ENCODE measurements at regions not wholly inside any gene's neighbourhood (a gene's known extent, or its start where the extent isn't known, plus 50 kb on each side); places are given as distances from the start of the nearest gene placed in this dataset.
"Not testable (repeated sequence)": the region's sequence is repeated elsewhere in the genome, so short reads cannot be mapped to it uniquely, and the experiment has no call there.

DNA sequence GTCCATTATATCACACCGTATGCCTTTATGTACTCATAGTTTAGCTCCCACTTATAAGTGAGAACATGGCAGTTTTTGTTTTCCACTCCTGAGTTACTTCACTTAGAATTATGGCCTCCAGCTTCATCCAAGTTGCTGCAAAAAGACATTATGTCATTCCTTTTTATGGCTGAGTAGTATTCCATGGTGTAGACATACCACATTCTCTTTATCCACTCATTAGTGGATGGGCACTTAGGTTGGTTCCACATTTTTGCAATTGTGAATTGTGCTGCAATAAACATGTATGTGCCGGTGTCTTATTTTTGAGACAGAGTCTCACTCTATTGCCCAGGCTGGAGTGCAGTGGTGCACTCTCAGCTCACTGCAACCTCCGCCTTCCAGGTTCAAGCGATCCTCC lies 74.1 kb upstream of the IQSEC1 start:
- DNase-seq: no peak

DNA sequence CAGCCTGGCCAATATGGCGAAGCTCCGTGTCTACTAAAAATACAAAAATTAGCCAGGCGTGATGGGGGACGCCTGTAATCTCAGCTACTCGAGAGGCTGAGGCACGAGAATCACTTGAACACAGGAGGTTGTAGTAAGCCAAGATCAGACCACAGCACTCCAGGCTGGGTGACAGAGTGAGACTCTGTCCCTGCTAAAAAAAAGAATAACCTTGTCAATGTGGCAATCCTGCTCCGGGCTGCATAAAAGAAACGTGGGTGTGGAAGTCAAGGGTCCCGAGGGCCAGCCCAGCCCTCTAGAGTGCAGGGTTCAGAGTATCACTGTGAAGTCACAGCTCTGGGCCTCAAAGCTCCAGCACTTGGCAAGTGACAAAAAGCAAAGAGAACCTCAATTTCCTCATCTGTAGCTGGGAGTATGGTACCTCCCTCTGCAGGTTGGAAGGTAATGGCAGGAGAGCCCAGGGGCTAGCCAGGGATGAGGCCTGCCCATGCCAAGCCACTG lies 73.5 kb upstream of the IQSEC1 start:
- no peak for DNase-seq

DNA sequence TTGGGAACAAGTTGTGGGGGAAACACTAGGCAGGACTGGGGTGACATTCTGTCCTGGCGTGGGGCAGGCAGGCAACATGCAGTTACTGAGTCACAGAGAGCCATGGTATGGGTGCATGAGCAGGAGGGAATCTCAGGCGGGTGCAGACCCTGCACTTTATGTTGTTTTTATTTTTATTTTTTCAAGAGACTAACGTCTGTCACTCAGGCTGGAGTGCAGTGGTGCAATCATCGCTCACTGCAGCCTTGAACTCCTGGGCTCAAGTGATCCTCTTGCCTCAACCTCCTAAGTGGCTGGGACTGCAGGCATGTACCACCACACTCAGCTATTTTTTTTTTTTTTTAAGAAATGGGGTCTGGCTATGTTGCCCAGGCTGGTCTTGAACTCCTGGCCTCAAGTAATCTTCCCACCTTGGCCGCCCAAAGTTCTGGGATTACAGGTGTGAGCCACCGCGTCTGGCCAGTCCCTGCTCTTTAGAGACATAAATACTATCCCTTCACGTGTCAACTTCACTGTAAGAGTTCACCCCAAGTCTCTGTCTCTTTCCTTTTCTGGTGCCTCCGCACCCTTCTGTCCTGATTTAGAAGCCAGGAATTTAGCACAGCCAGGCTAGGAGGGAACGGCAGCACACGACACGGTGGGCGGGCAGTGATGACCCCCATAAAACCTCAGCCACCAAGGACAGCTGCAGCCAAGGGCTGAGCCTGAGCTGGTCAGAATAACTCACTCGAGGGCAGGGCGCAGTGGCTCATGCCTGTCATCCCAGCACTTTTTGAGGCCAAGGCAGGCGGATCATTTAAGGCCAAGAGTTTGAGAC lies 72.8 kb upstream of the IQSEC1 start:
- no peak for DNase-seq

DNA sequence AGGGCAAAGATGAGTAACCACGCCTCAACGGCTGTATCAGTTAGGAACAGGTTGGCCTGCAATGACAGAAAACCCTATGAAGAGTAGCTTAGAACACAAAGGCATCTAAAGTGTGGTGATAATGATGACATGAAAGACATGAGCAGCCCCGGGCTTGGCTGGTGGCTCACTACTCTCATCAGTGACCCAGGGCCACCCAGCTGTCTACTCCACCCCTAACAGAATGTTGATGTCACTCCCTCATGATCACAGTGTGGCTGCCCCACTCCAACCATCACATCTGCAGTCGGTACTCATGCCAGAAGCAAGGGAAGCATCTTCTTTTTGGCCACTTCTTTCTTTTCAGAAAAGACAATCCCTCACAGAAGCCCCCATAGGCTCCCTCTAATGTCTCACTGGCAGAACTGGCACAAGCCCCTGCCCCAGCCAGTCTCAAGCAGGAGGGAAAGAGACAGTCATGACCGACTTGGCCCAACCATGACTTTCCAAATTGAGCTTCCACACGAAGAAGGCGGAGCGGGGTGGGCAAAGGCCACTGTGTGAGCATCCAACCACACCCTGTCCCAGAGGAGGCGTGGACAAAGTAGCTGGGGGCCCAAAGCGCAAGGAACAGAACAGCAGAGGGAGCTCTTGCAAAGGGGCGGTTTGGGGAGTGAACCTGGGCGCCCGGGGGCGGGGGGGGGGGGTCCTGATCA lies 72.0 kb upstream of the IQSEC1 start:
- no peak for DNase-seq

DNA sequence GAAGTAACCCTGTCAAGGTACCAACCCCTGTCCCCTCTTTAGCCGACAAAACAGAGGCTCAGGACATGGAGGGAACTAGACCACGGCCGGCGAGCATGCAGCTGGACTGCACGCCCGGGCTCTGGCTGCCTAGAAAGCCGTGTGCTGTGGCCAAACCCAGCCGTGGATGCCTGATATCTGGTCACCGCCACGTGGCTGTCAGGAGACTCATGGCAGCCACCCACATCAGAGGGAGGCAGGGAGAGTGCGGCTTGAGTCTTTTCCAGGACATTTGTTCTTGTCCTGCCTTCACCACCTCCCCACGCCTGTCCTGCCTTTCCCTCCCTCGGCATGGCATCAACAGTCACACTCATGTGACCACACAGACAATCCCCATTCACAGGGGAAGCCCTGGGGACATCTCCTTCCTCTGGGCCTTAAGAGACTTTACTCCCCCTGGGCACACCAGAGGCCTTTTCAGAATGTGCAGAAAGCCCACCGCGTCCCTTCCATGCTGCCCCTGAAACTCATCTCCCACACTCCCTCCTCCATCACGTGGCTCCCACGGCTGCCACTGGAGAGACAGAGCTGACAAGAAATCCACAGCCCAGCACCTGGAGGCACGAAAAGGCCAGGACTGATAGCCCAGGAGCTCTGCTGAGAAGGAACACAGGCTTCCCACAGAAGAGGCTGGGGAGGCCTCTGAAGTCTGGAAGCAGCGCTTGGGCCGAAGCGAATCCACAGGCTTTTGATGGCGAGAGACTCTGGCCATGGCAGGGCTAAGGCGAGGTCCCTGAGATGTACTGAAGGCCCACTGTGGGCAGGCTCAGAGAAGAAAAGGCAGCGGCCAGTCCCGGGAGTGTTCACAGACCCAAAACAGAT lies 71.2 kb upstream of the IQSEC1 start:
- no peak for DNase-seq

DNA sequence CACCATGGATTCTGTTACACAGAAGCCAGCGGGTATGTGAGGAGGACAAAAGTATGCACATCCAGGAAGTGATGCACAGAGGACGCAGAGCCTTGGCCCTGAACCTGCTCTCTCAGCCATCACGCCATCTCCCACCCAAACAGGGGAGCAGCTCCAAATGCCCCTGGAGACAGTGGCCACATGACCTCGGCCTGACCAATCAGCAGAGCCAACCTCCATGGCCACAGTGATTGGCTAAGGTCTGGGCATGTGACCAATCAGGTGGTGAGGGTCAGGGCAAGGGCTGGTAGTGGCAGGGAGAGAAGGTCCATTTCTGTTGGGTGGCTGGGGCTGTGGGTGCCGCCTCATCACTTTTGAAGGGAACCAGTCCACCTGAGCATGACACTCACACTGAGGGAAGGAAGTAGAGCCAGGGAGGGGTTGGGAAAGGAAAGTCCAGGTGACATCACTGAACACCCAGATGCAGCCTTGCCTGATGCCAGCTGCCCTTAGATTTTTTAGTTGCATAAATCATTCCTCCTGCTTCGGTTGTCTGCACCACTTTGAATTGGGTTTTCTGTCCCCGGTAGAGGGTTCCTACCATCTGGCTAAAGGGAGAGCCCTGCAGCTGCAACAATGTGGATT lies 70.3 kb upstream of the IQSEC1 start:
- DNase-seq: no peak

DNA sequence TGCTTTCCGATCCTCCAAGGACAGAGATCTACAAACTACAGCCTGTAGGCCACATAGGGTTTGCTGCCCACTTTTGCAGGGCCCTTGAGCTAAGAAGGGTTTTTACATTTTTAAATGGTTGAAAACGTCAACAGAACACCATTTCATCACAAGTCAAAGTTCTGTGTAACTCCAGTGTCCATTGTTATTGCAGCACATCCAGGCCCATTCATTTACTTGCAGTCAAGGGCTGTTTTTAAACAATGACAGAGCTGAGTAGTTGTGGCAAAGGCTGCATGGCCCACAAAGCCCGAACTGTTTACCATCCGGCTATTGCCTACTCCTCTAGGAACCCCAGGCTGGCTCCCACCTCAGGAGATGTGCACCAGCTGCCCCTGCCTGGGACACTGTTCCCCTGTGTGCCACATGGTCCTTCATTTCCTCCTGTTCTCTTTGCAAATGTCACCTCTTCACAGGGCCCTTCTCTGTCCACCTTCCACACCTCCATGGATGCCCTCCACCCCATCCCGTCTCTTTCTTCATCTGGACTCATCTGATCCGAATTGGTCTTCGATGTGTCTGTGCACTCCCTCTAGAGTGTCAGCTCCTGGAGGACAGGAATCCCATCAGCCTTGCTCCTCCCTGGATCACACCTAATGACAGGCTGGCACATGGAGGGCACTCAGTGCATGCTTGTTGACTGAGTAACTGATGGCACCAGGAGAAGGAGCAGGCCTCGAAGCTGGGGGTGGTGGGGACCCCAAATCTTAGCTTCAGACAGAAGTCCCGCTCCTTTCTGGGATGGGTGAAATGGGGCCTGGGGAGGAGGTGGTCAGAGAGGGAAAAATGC lies 69.5 kb upstream of the IQSEC1 start:
- DNase-seq: no peak

DNA sequence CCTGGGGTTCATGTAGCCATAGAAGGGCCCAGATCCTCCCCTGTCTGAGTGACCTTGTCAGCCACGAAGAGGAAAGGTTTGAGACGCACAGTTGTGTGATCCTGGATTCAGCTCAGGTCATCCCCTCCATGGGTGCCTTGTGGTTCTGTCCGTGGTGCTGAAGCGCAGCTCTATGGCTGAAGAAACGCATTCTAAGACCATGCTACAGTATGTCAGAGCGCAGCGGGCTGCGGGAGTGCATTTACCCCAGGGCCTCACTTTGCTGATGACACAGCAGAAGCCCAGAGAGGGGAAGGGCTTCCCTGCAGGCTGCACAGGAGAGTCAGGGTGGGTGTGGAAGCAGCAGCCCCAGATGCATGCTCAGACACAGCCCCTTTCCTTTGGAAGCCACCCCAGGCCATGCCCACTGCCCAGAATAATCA lies 68.8 kb upstream of the IQSEC1 start:
- peak; percentile 64 for DNase-seq

DNA sequence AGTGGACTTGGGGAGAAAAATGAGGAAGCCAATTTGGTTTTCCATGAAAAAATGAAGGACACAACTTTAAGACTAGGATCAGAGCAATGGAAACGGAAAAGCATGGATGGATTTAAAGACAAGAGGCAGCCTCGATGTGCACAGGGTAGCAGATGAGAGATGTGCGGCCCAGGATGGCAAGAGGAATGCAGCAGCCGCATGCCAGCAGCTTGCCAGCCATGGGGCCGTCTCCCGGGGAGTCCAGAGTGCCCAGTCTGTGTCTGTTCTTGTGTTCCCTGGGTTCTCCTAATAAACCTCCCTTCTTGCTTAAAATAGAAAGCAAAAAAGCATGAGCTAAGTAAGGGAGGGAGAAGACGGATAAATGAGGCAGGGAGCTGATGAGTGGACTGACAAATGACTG lies 68.0 kb upstream of the IQSEC1 start:
- no peak for DNase-seq

DNA sequence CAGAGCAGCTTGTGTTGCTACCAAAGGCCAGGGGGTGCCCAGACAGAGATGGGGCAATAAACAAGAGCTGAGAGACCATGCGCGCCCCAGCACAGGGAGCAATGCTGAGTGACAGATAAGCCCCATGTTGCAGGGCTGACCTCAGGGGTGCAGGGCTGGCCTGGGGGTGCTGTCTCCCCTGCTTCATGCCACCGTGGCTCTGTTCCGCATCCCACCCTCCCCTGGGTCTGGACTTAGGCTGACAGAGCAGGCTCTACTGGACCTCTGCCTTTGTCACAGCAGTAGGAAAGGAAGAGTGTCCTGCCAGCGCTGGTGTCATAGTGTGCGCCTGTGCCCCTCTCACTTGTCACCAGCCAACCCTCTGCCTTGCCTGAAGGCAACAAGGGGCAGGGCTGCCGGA lies 67.4 kb upstream of the IQSEC1 start:
- DNase-seq: no peak

DNA sequence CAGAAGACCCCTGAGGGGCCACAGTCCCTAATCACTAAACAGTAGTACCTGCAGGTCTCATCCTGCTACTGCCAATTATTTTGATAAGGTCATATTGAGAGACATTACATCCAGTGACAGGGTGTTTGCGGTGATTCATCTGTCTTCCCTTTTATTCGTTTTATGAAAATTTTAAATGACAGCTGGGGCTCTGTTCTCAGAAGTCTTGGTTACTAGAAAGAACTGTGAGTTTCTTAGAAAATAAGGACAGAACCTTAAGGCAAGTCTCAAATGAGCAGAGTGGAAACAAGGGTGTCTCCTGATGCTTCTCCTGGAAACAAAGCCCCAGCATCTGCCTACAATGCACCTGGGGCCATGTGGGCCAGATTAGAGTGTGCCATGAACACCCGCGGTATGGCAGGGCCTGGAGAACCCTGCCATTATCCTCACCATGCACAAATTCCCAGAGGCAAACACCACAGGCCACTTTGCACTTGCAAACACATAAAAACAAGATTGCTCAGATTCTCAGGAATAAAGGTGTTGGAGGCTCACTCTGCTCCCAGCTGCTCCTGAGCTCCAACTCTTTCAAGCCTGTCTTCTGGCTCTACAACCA lies 66.3 kb upstream of the IQSEC1 start:
- DNase-seq: no peak

DNA sequence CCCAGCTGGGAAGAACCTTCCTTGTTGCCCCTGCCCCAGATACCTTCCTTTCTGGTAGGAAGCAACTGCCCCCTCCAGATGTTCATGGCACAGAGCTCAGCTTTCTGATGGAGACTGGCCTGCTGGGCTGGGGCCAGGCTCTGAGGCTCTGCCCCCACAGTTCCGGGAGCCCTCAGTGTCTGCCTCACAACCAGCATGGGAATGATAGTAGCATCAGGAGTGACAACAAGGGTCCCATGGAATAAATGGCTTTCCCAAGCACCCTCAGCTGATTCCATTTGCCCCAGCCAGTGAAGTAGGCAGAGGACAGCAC lies 65.6 kb upstream of the IQSEC1 start:
- DNase-seq: no peak

DNA sequence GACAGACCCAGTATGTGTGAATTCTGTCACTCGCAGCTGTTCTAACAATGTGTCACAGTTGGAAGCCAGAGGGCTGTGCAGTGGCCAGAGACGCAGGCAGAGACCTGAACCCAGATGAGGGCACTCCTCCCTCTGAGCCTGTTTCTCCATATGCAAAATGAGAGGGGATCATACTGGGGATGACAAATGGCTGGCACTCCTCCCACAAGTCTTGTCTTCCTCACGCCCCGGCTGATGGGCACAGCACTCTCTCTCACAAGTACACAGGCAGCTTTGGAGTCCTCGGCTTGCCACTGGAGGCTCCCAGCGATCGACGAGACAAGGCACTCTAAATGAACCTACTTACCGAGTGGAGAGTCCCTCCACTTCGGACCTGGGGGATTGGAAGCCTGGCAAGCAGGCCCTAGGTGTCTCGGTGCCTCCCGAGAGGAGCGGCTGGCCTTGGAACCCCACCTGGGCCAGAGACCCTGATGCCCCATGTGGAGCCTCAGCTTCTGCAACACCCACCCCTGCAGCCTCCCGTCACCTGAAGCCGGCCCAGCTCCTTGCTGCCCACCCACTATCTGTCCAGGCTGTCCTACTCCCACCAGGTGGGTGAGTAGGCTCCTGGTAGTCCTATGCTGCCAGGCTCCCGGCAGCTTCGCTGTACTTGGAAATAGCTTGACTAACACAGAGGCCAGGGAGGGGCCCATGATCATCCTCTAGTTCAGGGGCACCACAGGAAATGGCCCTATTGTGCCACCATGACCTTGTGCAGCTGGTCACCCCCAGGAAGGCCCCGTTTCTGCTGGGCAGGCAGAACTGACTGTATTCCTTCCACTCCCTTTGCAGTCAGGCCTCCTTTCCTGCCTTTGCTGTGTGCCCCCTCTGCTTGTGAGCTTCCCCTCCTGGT lies 65.0 kb upstream of the IQSEC1 start:
- DNase-seq: no peak

DNA sequence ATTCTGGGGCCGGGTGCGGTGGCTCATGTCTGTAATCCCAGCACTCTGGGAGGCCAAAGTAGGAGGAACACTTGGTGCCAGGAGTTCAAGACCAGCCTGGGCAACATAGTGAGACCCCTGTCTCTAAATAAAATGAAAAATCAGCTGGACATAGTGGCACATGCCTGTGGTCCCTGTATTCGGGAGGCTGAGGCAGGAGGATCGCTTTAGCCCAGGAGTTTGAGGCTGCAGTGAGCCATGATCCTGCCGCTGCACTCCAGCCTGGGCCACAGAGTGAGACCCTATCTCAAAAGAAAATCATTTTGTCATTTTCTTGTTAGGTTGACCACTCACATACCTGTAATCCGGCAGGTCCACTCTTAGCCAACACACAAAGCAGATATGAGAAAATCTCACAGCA lies 63.6 kb upstream of the IQSEC1 start:
- not testable (repeated sequence) for DNase-seq

DNA sequence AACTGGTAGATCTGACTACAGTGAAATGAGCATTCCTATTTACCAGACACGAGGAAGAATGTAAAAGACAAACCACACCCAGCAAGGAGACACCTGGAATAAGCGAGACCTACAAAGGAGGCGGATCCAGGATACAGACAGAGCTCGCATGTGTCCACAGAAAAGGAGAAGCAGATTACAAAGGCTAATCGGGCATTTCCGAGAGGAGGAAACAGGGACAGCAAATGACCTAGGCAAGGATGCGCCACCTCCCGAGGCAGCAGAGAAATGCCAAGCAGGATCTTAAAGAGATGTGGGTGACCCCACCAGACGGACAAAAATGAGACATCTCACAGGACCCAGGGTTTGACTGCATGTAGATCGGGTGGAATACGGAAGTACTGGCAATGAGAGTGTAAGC lies 63.2 kb upstream of the IQSEC1 start:
- DNase-seq: no peak

DNA sequence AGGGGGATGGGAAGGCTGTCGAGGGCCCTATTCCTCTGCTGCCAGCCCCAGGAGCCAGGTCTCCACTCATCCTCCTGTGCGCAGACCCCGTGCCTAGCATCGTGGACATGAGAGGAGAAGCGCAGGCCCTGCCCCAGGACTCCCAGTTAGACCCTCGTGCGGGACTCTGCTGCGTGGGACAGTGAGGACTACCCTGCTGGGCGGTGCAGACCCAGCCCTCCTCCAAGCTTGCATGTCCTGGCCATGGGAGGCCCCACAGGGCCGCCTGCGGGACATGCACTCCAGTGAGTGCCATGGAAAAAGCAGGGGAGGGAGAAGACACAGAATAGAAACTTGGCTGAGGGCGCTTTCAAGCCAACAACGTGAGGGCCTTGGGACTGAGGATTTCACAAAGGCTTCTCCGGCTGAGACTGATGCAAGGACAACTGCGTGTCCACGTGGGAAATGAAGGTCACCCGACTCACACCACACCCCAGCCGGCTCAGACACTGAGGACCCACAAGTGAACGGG lies 62.6 kb upstream of the IQSEC1 start:
- DNase-seq: no peak

DNA sequence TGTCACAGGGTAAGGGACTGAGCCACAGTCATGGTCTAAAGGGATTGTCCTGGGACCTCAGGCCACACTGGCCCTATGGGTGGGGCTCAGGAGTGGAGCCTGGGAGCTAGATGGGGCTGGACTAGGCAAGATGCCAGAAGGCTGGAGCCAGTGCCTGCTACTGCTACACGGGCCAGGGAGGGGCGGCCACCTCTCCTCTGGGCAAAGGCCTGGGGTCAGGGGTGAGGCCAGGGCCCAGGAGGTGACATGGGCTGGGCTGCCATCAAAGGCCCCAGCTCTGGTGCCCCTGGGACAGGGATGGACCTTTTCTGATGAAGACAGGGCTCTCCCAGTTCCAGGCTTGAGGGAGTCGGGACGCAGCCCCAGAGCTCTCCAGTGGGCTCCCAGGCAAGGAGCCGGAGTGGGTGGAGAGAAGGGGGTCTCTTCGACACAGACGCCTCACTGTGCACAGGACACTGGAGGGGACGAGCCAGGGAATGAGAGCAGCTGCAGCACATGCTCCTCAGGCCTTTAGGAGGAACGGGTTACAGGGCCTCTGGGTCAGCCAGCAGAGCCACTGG lies 62.1 kb upstream of the IQSEC1 start:
- DNase-seq: no peak

DNA sequence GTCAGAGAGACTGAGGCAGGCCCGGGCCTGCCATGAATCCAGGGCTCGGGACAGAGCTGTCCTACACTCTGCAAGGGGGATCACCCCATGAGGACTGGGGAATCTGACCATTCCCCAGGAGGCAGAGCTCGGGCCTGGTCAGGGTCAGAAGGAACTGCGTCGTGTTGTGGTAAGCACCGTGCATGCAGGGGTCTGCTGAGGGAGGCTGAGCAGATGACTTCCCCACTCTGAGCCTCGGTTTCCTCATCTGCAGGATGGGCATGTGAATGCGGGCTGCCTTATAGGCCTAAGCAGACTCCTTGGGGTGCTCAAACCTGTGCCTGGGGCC lies 61.6 kb upstream of the IQSEC1 start:
- DNase-seq: no peak

DNA sequence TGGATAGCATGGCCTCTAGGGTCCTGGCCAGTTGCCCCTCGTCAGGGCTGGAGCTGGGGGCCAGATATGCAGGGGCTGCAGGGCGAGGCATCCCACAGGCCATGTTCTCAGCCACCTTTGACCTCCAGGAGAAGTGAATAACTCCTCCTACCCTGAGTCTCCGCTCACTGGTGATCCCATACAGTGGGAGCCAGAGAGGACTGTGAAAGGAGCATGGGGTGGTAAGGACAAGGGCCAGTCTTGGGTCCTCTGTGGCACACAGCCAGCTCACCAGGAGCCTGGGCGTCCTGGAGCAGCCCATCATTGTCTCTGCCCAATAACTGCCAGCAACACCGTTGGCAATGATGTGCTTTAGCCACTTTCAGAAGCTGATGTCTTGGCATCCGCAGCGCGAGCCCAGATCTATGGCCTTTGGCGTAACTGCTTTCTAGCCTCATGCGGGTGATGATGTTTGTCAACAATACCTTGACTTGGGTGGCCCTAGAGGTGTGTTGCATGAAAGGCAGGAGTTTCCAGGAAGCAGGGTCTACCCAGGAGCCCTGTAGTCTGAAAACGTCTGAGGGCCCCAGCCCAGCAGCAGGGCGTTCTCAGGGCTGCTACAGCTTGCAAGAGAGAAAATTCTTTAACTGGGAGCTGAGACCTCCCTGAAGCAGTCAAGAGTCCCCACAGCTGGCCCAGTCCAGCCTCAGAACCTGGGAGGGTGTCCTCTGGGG lies 61.1 kb upstream of the IQSEC1 start:
- DNase-seq: no peak

All from left hindlimb (tissue), 1 donor.